ENCODE measurements at regions not wholly inside any gene's neighbourhood (a gene's known extent, or its start where the extent isn't known, plus 50 kb on each side); places are given as distances from the start of the nearest gene placed in this dataset.

GRCh38 chr16:56029026-56029425 lies 153.9 kb upstream of the CES5A start:
- Histone ChIP-seq H3K27me3 (ENCODE audit: control insufficient read depth, insufficient read depth, low read length) (no peaks in the 10 kb centered on the region), H3K9me3 (ENCODE audit: control insufficient read depth in 2 of 3, insufficient read depth in 1 of 3, low read length in 3 of 3) (no peaks in the 10 kb centered on the region), H3K4me1 (ENCODE audit: control insufficient read depth in 2 of 3, insufficient read depth in 2 of 3, low read depth in 1 of 3, low read length in 3 of 3) (no peaks in the 10 kb centered on the region), H3K36me3 (ENCODE audit: control insufficient read depth in 2 of 3, insufficient read depth in 3 of 3, low read length in 3 of 3) (no peaks in the 10 kb centered on the region), H3K4me3 (ENCODE audit: low read length in 3 of 3) (no peak overlapping the region), H3K9ac (ENCODE audit: low read length in 3 of 3) (no peak overlapping the region), H3K27ac (ENCODE audit: low read depth in 2 of 2, low read length in 2 of 2) (no peak overlapping the region)
- DNase-seq (no peak), FAIRE-seq (no peak)
- no peak for TF ChIP-seq CTCF (IDR thresholded peaks at IDR 0.05; ENCODE audit: borderline replicate concordance, extremely low read depth, insufficient read depth)
- intact Hi-C loops (cut with DNase I) = no loop called here

GRCh38 chr16:56022818-56023217 lies 147.6 kb upstream of the CES5A start:
- DNase-seq (no peak), FAIRE-seq (no peak)
- H3K4me1 ChIP-seq (ENCODE audit: control insufficient read depth in 2 of 3, insufficient read depth in 2 of 3, low read depth in 1 of 3, low read length in 3 of 3) = no peaks in the 10 kb centered on the region
- no peak for TF ChIP-seq CTCF (IDR thresholded peaks at IDR 0.05; ENCODE audit: borderline replicate concordance, extremely low read depth, insufficient read depth)
- H3K4me3 ChIP-seq (ENCODE audit: low read length in 3 of 3) = no peak overlapping the region
- H3K9ac ChIP-seq (ENCODE audit: low read length in 3 of 3) = no peak overlapping the region
- no peak overlapping the region for H3K27ac ChIP-seq (ENCODE audit: low read depth in 2 of 2, low read length in 2 of 2)
- H3K27me3 ChIP-seq (ENCODE audit: control insufficient read depth, insufficient read depth, low read length) = no peaks in the 10 kb centered on the region
- no peaks in the 10 kb centered on the region for H3K36me3 ChIP-seq (ENCODE audit: control insufficient read depth in 2 of 3, insufficient read depth in 3 of 3, low read length in 3 of 3)
- no peaks in the 10 kb centered on the region for H3K9me3 ChIP-seq (ENCODE audit: control insufficient read depth in 2 of 3, insufficient read depth in 1 of 3, low read length in 3 of 3)
- intact Hi-C loops (cut with DNase I) = no loop called here

- FAIRE-seq (no peak), DNase-seq (no peak)
- no peaks in the 10 kb centered on the region for H3K9me3 ChIP-seq (ENCODE audit: control insufficient read depth in 2 of 3, insufficient read depth in 1 of 3, low read length in 3 of 3)
- H3K9ac ChIP-seq (ENCODE audit: low read length in 3 of 3) = no peak overlapping the region
- intact Hi-C loops (cut with DNase I) = no loop called here
- H3K36me3 ChIP-seq (ENCODE audit: control insufficient read depth in 2 of 3, insufficient read depth in 3 of 3, low read length in 3 of 3) = no peaks in the 10 kb centered on the region
- no peak for TF ChIP-seq CTCF (IDR thresholded peaks at IDR 0.05; ENCODE audit: borderline replicate concordance, extremely low read depth, insufficient read depth)
- no peaks in the 10 kb centered on the region for H3K4me1 ChIP-seq (ENCODE audit: control insufficient read depth in 2 of 3, insufficient read depth in 2 of 3, low read depth in 1 of 3, low read length in 3 of 3)
- no peak overlapping the region for H3K4me3 ChIP-seq (ENCODE audit: low read length in 3 of 3)
- H3K27me3 ChIP-seq (ENCODE audit: control insufficient read depth, insufficient read depth, low read length) = no peaks in the 10 kb centered on the region
- no peak overlapping the region for H3K27ac ChIP-seq (ENCODE audit: low read depth in 2 of 2, low read length in 2 of 2)
Measured at GRCh38 chr16:56019274-56019673, 144.1 kb upstream of the CES5A start.

GRCh38 chr16:56013962-56014552 lies 138.9 kb upstream of the CES5A start:
- no peaks in the 10 kb centered on the region for H3K27me3 ChIP-seq (ENCODE audit: control insufficient read depth, insufficient read depth, low read length)
- H3K27ac ChIP-seq (ENCODE audit: low read depth in 2 of 2, low read length in 2 of 2) = no peak overlapping the region
- H3K36me3 ChIP-seq (ENCODE audit: control insufficient read depth in 2 of 3, insufficient read depth in 3 of 3, low read length in 3 of 3) = no peaks in the 10 kb centered on the region
- FAIRE-seq (no peak), DNase-seq (peak in 4 of 5 donors; percentile 79 to 92 (median 90))
- intact Hi-C loops (cut with DNase I) = no loop called here
- no peaks in the 10 kb centered on the region for H3K9me3 ChIP-seq (ENCODE audit: control insufficient read depth in 2 of 3, insufficient read depth in 1 of 3, low read length in 3 of 3)
- H3K9ac ChIP-seq (ENCODE audit: low read length in 3 of 3) = no peak overlapping the region
- H3K4me1 ChIP-seq (ENCODE audit: control insufficient read depth in 2 of 3, insufficient read depth in 2 of 3, low read depth in 1 of 3, low read length in 3 of 3) = no peaks in the 10 kb centered on the region
- H3K4me3 ChIP-seq (ENCODE audit: low read length in 3 of 3) = no peak overlapping the region
- TF ChIP-seq CTCF (IDR thresholded peaks at IDR 0.05; ENCODE audit: borderline replicate concordance, extremely low read depth, insufficient read depth) = no peak

All from kidney (tissue), 13 donors.